ENCODE measurements at regions not wholly inside any gene's neighbourhood (a gene's known extent, or its start where the extent isn't known, plus 50 kb on each side); places are given as distances from the start of the nearest gene placed in this dataset.

- Histone ChIP-seq H3K27ac (ENCODE audit: low read depth, low read length, poor library complexity, severe bottlenecking) (no peak overlapping the region), H4K20me1 (ENCODE audit: insufficient read depth, low read length) (no peaks in the 10 kb centered on the region), H3K9me3 (ENCODE audit: low read length) (no peaks in the 10 kb centered on the region), H3K4me1 (ENCODE audit: insufficient read depth, low read length, poor library complexity, severe bottlenecking) (no peaks in the 10 kb centered on the region), H3K36me3 (ENCODE audit: insufficient read depth, low read length) (no peaks in the 10 kb centered on the region), H2AFZ (ENCODE audit: low read length) (no peak overlapping the region), H3K4me3 (ENCODE audit: low read depth, low read length, poor library complexity, severe bottlenecking) (no peak overlapping the region), H3K4me2 (ENCODE audit: low read length) (no peak overlapping the region), H3K79me2 (ENCODE audit: insufficient read depth, low read depth, low read length) (no peaks in the 10 kb centered on the region), H3K9me2 (ENCODE audit: insufficient read depth, low read length) (no peaks in the 10 kb centered on the region)
- TF ChIP-seq EZH2phosphoT487 (IDR thresholded peaks at IDR 0.05; ENCODE audit: borderline replicate concordance, low read depth, low read length) (no peak), CTCF (conservative IDR thresholded peaks at IDR 0.05; ENCODE audit: low read length) (no peak)
- ChIA-PET CTCF (ENCODE audit: unreplicated experiment) (no interaction called here), POLR2A (no interaction called here)
- DNase-seq (ENCODE audit: low spot score), result no peak
- no TSS peak for BruUV-seq (replicated peaks)
- intact Hi-C loops (cut with micrococcal nuclease; ENCODE audit: unreplicated experiment), result loop anchor here (10.0 kb wide), 1 partner anchor 192 kb away; no protein-coding TSS in a partner anchor
Observed at GRCh38 chr9:90107040-90107725, 502.4 kb downstream of the GADD45G start.

- POLR2A ChIA-PET, result no interaction called here
- Histone ChIP-seq H3K9me3 (ENCODE audit: low read length) (no peaks in the 10 kb centered on the region), H3K4me3 (ENCODE audit: low read depth, low read length, poor library complexity, severe bottlenecking) (no peak overlapping the region), H3K4me1 (ENCODE audit: insufficient read depth, low read length, poor library complexity, severe bottlenecking) (no peaks in the 10 kb centered on the region), H4K20me1 (ENCODE audit: insufficient read depth, low read length) (no peaks in the 10 kb centered on the region), H3K36me3 (ENCODE audit: insufficient read depth, low read length) (no peaks in the 10 kb centered on the region), H3K79me2 (ENCODE audit: insufficient read depth, low read depth, low read length) (no peaks in the 10 kb centered on the region), H3K27ac (ENCODE audit: low read depth, low read length, poor library complexity, severe bottlenecking) (no peak overlapping the region), H3K9me2 (ENCODE audit: insufficient read depth, low read length) (no peaks in the 10 kb centered on the region), H3K4me2 (ENCODE audit: low read length) (no peak overlapping the region), H2AFZ (ENCODE audit: low read length) (no peak overlapping the region)
- CTCF ChIA-PET (ENCODE audit: unreplicated experiment), result no interaction called here
- intact Hi-C loops (cut with micrococcal nuclease; ENCODE audit: unreplicated experiment), result loop anchor here (10.0 kb wide), 1 partner anchor 193 kb away; no protein-coding TSS in a partner anchor
- TF ChIP-seq EZH2phosphoT487 (IDR thresholded peaks at IDR 0.05; ENCODE audit: borderline replicate concordance, low read depth, low read length), result no peak
- no peak for TF ChIP-seq CTCF (conservative IDR thresholded peaks at IDR 0.05; ENCODE audit: low read length)
- DNase-seq (ENCODE audit: low spot score), result no peak
- no TSS peak for BruUV-seq (replicated peaks)
Observed at GRCh38 chr9:90107726-90108655, 503.2 kb downstream of the GADD45G start.

Measured in OCI-LY7 (cell line).